HEK293T (cell line): ENCODE measurements at regions not wholly inside any gene's neighbourhood (a gene's known extent, or its start where the extent isn't known, plus 50 kb on each side); places are given as distances from the start of the nearest gene placed in this dataset.
"Not testable (repeated sequence)": the region's sequence is repeated elsewhere in the genome, so short reads cannot be mapped to it uniquely, and the experiment has no call there.

Experiments used
- CTCF ChIA-PET: fragments of 350-600 bp; formaldehyde crosslinking; extraction: SDS; loops from one replicate; lab custom pipeline; 2021; ENCODE audit warnings: antibody characterized with exemption, inconsistent platforms; lab: Yijun Ruan, JAX
- POLR2A ChIA-PET: fragments of 350-600 bp; formaldehyde crosslinking; extraction: SDS; loops from one replicate; lab custom pipeline; 2020; ENCODE audit warnings: antibody characterized with exemption, inconsistent platforms; lab: Yijun Ruan, JAX
- DNase-seq: peaks from one replicate; pipeline ENCODE4 v3.0.0; 2012; ENCODE audit warnings: mixed read lengths; ENCODE audit errors: extremely low spot score
- ARNT ChIP-seq: fragments of 450-650 bp; IDR thresholded peaks from 2 replicates; pipeline ENCODE4 v1.6.1; 2017; ENCODE audit warnings: mild to moderate bottlenecking
- BHLHE40 ChIP-seq: fragments of 450-650 bp; IDR thresholded peaks from 2 replicates; pipeline ENCODE4 v1.6.1; 2016; ENCODE audit warnings: mild to moderate bottlenecking, moderate library complexity, borderline replicate concordance
- CTBP1 ChIP-seq: fragments of 450-650 bp; IDR thresholded peaks from 2 replicates; pipeline ENCODE4 v1.6.1; 2016; ENCODE audit warnings: borderline replicate concordance
- ELF4 ChIP-seq: fragments of 450-650 bp; IDR thresholded peaks from 2 replicates; pipeline ENCODE4 v1.6.1; 2017; ENCODE audit warnings: antibody characterized with exemption
- FOXA1 ChIP-seq: fragments of 450-650 bp; IDR thresholded peaks from 2 replicates; pipeline ENCODE4 v1.6.1; 2016; ENCODE audit warnings: mild to moderate bottlenecking
- FOXK2 ChIP-seq: fragments of 450-650 bp; IDR thresholded peaks from 2 replicates; pipeline ENCODE4 v1.6.1; 2016; ENCODE audit warnings: mild to moderate bottlenecking
- FOXM1 ChIP-seq: fragments of 450-650 bp; IDR thresholded peaks from 2 replicates; pipeline ENCODE4 v1.6.1; 2017; ENCODE audit warnings: mild to moderate bottlenecking, borderline replicate concordance
- HDGF ChIP-seq: fragments of 450-650 bp; IDR thresholded peaks from 2 replicates; pipeline ENCODE4 v1.6.1; 2017; ENCODE audit warnings: antibody characterized with exemption, borderline replicate concordance
- L3MBTL2 ChIP-seq: fragments of 450-650 bp; conservative IDR thresholded peaks from 2 replicates; pipeline ENCODE4 v1.6.1; 2016; ENCODE audit warnings: mild to moderate bottlenecking
- LEF1 ChIP-seq: fragments of 450-650 bp; IDR thresholded peaks from 2 replicates; pipeline ENCODE4 v1.6.1; 2017; ENCODE audit warnings: mild to moderate bottlenecking, borderline replicate concordance
- NFRKB ChIP-seq: fragments of 450-650 bp; IDR thresholded peaks from 2 replicates; pipeline ENCODE4 v1.6.1; 2016; ENCODE audit warnings: mild to moderate bottlenecking, moderate library complexity
- SP1 ChIP-seq: fragments of 450-650 bp; IDR thresholded peaks from 2 replicates; pipeline ENCODE4 v1.6.1; 2017
- SUZ12 ChIP-seq: fragments of 450-650 bp; IDR thresholded peaks from 2 replicates; pipeline ENCODE4 v1.6.1; 2016; ENCODE audit warnings: mild to moderate bottlenecking
- TARDBP ChIP-seq: fragments of 450-650 bp; IDR thresholded peaks from 2 replicates; pipeline ENCODE4 v1.6.1; 2016
- ZNF384 ChIP-seq: fragments of 450-650 bp; IDR thresholded peaks from 2 replicates; pipeline ENCODE4 v1.6.1; 2016
- TF ChIP-seq, protein P1 (sequence below): fragments of 450-650 bp; IDR thresholded peaks from 2 replicates; pipeline ENCODE4 v1.6.1; 2016

DNA sequence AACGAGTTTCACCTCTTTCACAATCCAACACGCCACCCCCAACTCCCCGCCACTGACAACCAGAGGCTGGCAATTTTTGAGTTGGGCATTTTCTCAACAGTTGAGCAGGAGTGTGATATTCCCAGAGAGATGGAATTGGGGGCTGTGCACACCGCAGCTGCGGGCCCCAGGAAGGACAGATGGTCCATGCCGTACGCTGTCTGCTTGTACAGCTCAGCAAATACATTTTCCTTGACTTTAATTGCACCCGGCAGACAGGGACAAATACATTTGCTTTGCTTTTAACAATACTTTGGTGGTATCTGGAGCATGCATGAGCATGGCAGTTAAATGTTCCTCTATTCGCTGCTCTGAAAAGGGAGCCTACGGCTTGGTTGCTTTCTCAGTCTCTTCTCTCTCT, 354.2 kb upstream of the DPP6 start:
- ChIA-PET CTCF (no interaction called here), POLR2A (no interaction called here)
- DNase-seq, result no peak
- TF ChIP-seq CTBP1, result no peak
- TF ChIP-seq BHLHE40, result no peak
- no peak for TF ChIP-seq L3MBTL2
- no peak for TF ChIP-seq ARNT
- TF ChIP-seq FOXA1, result no peak
- no peak for TF ChIP-seq SUZ12

DNA sequence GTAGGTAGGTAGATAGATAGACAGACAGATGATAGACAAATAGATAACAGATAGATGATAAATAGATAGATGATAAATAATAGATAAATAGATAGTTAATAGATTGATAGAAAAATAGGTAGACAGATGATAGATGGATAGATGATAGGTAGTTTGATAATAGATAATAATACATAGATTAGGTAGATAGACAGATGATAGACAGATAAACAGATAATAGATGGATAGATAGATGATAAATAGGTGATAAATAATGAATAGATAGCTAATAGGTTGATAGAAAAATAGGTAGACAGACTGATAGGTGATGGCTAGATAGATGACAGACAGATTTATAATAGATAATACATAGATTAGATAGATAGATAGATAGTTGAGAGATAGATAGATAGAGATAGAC, 350.5 kb upstream of the DPP6 start:
- POLR2A ChIA-PET, result no interaction called here

DNA sequence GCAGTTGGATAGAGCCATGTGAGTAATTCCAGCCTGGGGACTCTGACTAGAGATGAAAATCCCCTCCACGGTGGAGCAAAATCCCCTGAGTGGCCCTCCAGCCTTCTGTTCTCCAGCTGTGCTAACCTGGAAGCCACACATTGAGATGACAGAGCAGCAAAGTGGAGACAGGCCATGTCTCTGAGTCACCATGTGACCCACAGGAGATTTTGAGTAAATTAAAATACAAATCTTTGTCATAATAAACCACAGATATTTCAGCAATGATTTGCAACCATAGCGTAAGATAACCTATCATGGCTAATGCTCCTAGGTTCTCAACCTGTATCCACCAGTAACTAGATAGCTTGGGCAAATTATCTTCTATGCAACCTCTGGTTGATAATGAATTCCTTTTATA, 328.3 kb upstream of the DPP6 start:
- CTCF ChIA-PET, POLR2A ChIA-PET, DNase-seq: not testable (repeated sequence)

More for the DNA sequence above, 350.5 kb upstream of the DPP6 start:
- DNase-seq, result no peak
- TF ChIP-seq L3MBTL2, result no peak
- TF ChIP-seq CTBP1, result no peak
- no peak for TF ChIP-seq HDGF
- TF ChIP-seq SP1, result no peak
- CTCF ChIA-PET, result no interaction called here

DNA sequence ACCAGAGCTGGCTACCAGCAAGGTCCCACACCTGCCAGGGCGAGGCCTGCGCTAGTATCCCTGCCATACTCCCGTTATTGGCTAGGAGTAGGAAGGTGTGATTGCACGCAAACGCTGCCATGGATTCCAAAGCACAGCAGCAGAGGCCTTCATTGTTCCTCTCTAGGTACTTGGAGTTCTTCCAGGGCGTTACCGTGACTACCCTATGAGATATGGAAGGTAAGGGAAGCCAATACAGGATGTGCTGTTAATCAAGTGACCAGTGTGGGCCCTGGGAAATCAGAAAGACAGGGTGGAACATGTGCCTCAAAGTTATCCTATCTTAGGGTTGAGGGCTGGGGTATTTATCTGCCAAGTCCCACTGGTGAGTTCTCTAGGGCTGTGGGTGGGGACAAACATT, 320.7 kb upstream of the DPP6 start:
- CTCF ChIA-PET, POLR2A ChIA-PET, DNase-seq: not testable (repeated sequence)

DNA sequence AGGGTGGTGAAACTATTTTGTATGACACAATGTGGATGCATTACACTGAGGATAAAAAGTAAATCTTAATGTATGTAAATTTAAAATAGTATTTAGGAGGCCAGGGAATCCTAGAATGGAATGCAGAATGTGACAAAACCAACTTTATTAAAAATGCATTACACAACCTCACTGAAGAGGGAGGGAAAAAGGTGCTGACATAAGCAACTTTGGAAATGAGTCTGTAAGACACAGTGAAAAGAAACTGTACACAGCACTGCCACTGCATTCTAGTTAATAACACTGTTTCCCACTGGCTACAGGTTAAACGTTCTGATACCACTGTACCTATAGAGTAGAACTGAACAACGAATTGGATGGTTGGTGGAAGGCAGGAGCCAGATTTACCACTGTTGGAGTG, 308.8 kb upstream of the DPP6 start:
- POLR2A ChIA-PET, CTCF ChIA-PET, DNase-seq: not testable (repeated sequence)

DNA sequence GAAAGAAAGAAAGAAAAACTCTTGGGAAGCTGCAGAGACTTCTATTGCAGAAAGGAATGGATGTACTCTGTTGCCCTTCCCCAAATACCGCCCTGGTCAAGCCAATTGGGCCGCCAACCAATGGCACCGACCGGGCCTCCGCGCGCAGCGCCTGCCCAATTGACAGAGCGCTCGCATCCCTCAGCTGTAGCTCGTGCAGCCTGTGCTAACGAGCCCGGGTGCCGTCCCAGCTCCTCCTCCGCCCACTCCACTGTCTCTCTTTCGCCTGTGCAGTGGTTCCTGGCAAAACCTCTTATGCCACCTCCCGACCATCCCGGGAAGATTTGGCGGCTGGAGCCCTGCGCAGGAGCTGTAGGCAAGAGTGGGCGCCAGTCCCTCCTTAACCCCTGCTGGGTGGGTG, 304.2 kb upstream of the DPP6 start:
- POLR2A ChIA-PET, CTCF ChIA-PET, DNase-seq: not testable (repeated sequence)

DNA sequence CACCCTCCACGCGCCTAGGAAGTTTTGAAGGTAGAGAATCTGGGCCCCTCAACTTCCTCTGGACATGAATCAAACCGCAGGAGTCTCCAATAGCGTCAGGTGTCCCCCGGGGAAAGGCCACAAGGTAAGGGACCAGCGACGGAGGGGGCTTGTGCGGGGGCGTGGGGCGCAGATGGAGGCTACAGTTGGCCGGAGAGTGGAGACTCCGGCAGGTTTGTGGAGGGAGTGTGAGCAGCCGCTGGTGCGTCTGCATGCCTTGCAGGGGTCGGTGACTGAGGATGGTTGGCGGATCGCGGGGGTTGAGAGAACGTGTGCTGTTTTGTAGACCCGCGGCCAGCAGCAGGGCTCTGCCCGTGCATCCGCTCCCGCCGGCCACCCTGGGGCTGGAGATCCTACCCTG, 303.3 kb upstream of the DPP6 start:
- DNase-seq, CTCF ChIA-PET, POLR2A ChIA-PET: not testable (repeated sequence)

DNA sequence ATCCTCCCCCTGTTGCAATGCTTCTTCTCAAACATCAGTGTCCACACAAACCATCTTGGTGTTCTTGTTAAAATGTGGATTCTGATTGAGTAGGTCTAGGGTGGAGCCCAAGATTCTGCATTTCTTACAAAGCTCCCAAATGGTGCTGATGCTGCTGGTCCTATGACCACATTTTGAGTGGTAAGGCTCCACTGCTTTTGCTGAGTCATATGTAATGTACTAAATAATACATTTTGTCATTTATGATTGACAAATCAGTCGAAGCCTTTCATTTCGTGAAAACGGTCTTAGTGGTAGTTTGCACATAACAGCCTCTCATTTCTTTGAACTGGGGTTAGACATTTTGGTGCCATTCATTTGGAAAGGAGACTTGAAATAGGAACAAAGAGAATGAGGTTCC, 286.3 kb upstream of the DPP6 start:
- DNase-seq, CTCF ChIA-PET, POLR2A ChIA-PET: not testable (repeated sequence)

DNA sequence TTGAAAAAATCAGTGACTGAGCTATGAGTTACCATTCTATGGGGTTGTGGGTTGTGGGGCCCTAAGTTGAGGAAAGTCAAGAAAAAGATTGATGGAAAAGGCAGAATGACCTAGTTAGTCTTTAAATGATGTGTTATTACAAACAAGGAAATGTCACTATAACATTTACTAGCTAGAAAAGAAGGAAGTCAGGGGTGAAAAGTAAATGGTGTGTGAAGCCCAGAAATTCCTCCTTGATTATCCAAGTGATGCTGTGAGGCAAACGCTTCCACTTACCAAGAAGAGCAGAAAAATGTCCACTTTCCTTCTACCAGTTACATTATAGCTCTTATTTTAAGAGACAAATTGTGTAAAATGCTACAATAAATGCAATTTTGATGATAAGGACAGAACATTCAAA, 285.3 kb upstream of the DPP6 start:
- CTCF ChIA-PET, DNase-seq, POLR2A ChIA-PET: not testable (repeated sequence)

DNA sequence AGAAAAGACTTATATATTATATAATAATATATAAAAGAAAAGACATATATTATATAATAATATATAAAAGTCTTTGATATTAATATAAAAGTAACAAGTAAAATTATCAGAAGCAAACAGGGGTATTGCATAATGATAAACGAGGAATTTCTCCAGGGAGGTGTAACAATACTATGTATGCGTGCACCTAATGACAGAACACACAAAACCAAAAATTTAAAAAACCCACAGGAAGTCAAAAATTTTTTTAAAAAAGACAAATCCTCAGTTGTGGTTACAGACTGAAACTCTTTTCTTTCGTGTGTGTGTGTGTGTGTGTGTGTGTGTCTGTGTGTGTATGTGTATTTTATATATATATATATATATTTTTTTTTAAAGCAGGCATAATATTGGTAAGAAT, 279.2 kb upstream of the DPP6 start:
- no peak for TF ChIP-seq NFRKB
- no peak for TF ChIP-seq TARDBP
- ChIA-PET POLR2A (no interaction called here), CTCF (no interaction called here)
- no peak for DNase-seq

DNA sequence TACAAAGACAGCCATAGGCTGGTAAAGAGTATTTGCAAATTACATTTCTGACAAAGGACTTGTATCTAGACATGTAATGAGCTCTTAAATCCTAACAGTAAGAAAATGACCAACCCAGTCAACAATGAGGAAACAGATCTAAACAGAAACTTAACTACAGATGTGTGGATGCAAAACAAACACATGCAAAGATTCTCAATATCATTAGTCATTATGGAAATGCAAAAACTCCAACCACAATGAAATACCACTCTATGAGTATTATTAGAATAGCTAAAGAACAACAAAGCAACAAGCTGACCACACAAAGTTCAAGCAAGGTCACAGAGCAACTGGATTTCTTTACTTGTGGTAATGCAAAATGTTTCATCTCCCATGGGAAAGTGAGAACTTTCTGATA, 275.3 kb upstream of the DPP6 start:
- CTCF ChIA-PET, POLR2A ChIA-PET, DNase-seq: not testable (repeated sequence)

DNA sequence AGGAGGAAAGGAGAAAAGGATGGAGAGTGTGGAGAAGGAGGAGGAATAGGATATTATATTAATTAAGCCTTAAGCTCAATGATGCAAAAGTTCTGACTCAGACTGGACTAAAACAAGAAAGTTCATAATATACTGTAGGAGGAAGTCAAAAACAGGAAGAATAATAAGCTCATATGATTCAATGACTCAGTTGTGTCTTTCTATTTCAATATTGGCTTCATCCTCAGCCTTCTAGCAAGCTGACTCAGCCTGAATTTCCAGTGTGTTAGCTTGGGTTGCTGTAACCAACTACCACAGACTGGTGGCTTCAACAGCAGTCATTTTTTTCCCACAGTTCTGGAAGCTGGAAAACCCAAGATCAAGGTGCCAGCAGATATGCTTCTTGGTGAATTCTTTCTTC, 254.8 kb upstream of the DPP6 start:
- POLR2A ChIA-PET, CTCF ChIA-PET: not testable (repeated sequence)

DNA sequence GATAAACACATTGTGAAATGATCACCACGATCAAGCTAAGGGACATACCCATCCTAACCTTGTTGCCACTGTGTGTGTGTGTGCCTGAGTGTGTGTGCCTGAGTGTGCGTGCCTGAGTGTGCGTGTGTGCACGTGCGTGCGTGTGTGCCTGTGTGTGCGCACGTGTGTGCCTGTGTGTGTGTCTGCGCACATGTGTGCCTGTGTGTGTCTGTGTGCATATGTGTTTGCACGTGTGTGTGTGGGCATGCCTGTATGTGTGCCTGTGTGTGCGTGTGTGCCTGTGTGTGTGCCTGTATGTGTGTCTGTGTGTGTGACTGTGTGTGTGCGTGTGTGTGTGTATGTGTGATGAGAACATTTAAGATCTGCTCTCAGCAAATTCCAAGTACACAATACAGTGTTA, 244.1 kb upstream of the DPP6 start:
- TF ChIP-seq TARDBP (no peak), SP1 (no peak), FOXK2 (no peak), CTBP1 (no peak), LEF1 (no peak), ZNF384 (no peak), HDGF (no peak), FOXA1 (no peak), ARNT (no peak), BHLHE40 (no peak), SUZ12 (no peak), FOXM1 (no peak), NFRKB (no peak), L3MBTL2 (no peak), ELF4 (no peak)
- TF ChIP-seq, protein P1, sequence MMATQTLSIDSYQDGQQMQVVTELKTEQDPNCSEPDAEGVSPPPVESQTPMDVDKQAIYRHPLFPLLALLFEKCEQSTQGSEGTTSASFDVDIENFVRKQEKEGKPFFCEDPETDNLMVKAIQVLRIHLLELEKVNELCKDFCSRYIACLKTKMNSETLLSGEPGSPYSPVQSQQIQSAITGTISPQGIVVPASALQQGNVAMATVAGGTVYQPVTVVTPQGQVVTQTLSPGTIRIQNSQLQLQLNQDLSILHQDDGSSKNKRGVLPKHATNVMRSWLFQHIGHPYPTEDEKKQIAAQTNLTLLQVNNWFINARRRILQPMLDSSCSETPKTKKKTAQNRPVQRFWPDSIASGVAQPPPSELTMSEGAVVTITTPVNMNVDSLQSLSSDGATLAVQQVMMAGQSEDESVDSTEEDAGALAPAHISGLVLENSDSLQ, result no peak
- ChIA-PET CTCF (no interaction called here), POLR2A (no interaction called here)
- no peak for DNase-seq

More for the DNA sequence above, 254.8 kb upstream of the DPP6 start:
- DNase-seq, result not testable (repeated sequence)
